Upper lobe of left lung (tissue), 6 donors: ENCODE measurements at regions not wholly inside any gene's neighbourhood (a gene's known extent, or its start where the extent isn't known, plus 50 kb on each side); places are given as distances from the start of the nearest gene placed in this dataset.

ENCODE experiments used
- ATAC-seq, 2 donors: fragments of 200-7000 bp; cut with Tn5 transposase; one replicate each; pipeline ENCODE4 v1.9.1; 2022; ENCODE audit warnings: mild to moderate bottlenecking in 2 of 2, moderate library complexity in 2 of 2; ENCODE audit not compliant: low FRiP score in 2 of 2
- DNase-seq, 2 donors: peaks; one replicate each; pipeline ENCODE4 v3.0.0-alpha.2; 2019 to 2020
- H3K27ac ChIP-seq, 4 donors: fragments of 200-600 bp; sonication (generic); one replicate each; pipeline ENCODE4 v1.5.1; 2016 to 2019
- H3K27me3 ChIP-seq, 4 donors: fragments of 200-600 bp; sonication (generic); one replicate each; pipeline ENCODE4 v1.5.1; 2017 to 2019
- H3K36me3 ChIP-seq, 4 donors: fragments of 200-600 bp; sonication (generic); one replicate each; pipeline ENCODE4 v1.5.1; 2016 to 2019
- H3K4me1 ChIP-seq, 4 donors: fragments of 200-600 bp; sonication (generic); one replicate each; pipeline ENCODE4 v1.5.1; 2018 to 2019
- H3K4me3 ChIP-seq, 4 donors: fragments of 200-600 bp; sonication (generic); one replicate each; pipeline ENCODE4 v1.5.1; 2017 to 2019; ENCODE audit warnings: mild to moderate bottlenecking in 2 of 4, moderate library complexity in 1 of 4
- H3K9me3 ChIP-seq, 4 donors: fragments of 200-600 bp; sonication (generic); one replicate each; pipeline ENCODE4 v1.5.1; 2018 to 2019
- CTCF ChIP-seq, 6 experiments: fragments of 450-650 bp in 4 of 6; fragments of 200-600 bp in 2 of 6; sonication (generic) in 2 of 6; IDR thresholded peaks; one replicate each; pipeline ENCODE4 v1.5.1; 2016 to 2019; ENCODE audit warnings: antibody characterized with exemption in 6 of 6
- EP300 ChIP-seq, 4 donors: sonication (generic); formaldehyde crosslinking; IDR thresholded peaks; one replicate each; pipeline ENCODE4 v1.5.1; 2017; ENCODE audit warnings: antibody characterized with exemption in 4 of 4, control low read depth in 2 of 4
- POLR2A ChIP-seq, 4 donors: fragments of 450-650 bp; IDR thresholded peaks; one replicate each; pipeline ENCODE4 v1.5.1; 2016 to 2017; ENCODE audit warnings: antibody characterized with exemption in 4 of 4, mild to moderate bottlenecking in 2 of 4
- POLR2AphosphoS5 ChIP-seq, 2 donors: sonication (generic); formaldehyde crosslinking; IDR thresholded peaks; one replicate each; pipeline ENCODE4 v1.5.1; 2017; ENCODE audit warnings: antibody characterized with exemption in 2 of 2
- WGBS, 2 donors: methylation state at CpG; one replicate each; pipeline ENCODE4 v1.1.5; 2017 to 2018; 5-methylcytosine and 5-hydroxymethylcytosine counted together
- donor health status: DM: no; HTN: no; CAD: no; lungs with moderate emphysema.
- donor health status: DM: no; HTN: yes; CAD: no; lungs with severe emphysema.

- 59 to 84% methylated on average over 3 of the region's 3 CpGs for WGBS, 2 donors
- ATAC-seq (no peak), DNase-seq (no peak)
- Histone ChIP-seq H3K27ac (no peak overlapping the region), H3K4me3 (no peak overlapping the region), H3K9me3 (no peaks in the 10 kb centered on the region), H3K27me3 (no peaks in the 10 kb centered on the region), H3K36me3 (no peaks in the 10 kb centered on the region), H3K4me1 (no peaks in the 10 kb centered on the region)
- peak in 1 of 2 donors; percentile 55 for TF ChIP-seq POLR2AphosphoS5 (IDR thresholded peaks at IDR 0.05)
- no peak for TF ChIP-seq POLR2A (IDR thresholded peaks at IDR 0.05)
- no peak for TF ChIP-seq CTCF (IDR thresholded peaks at IDR 0.05)
- no peak for TF ChIP-seq EP300 (IDR thresholded peaks at IDR 0.05)
These were observed 620.2 kb downstream of the PLPP3 start for GRCh38 chr1:55959136-55959548.

- TF ChIP-seq POLR2AphosphoS5 (IDR thresholded peaks at IDR 0.05), result no peak
- TF ChIP-seq EP300 (IDR thresholded peaks at IDR 0.05), result no peak
- TF ChIP-seq CTCF (IDR thresholded peaks at IDR 0.05), result no peak
- no peak for TF ChIP-seq POLR2A (IDR thresholded peaks at IDR 0.05)
- H3K4me1 ChIP-seq, result no peaks in the 10 kb centered on the region
- H3K27ac ChIP-seq, result no peak overlapping the region
- no peak for DNase-seq
- no peak overlapping the region for H3K4me3 ChIP-seq
- H3K27me3 ChIP-seq, result no peaks in the 10 kb centered on the region
- H3K9me3 ChIP-seq, result no peaks in the 10 kb centered on the region
- no peaks in the 10 kb centered on the region for H3K36me3 ChIP-seq
- ATAC-seq, result no peak
- 89% methylated on average over 2 of the region's 2 CpGs for WGBS, 2 donors
These were observed 620.9 kb downstream of the PLPP3 start for GRCh38 chr1:55958498-55958897.

- no peak for ATAC-seq
- Histone ChIP-seq H3K27ac (no peak overlapping the region), H3K4me1 (no peaks in the 10 kb centered on the region), H3K36me3 (no peaks in the 10 kb centered on the region), H3K9me3 (no peaks in the 10 kb centered on the region), H3K27me3 (no peaks in the 10 kb centered on the region), H3K4me3 (no peak overlapping the region)
- DNase-seq, result no peak
- TF ChIP-seq EP300 (IDR thresholded peaks at IDR 0.05) (no peak), POLR2A (IDR thresholded peaks at IDR 0.05) (no peak), CTCF (IDR thresholded peaks at IDR 0.05) (no peak), POLR2AphosphoS5 (IDR thresholded peaks at IDR 0.05) (no peak)
These were observed 622.1 kb downstream of the PLPP3 start for GRCh38 chr1:55957276-55957675.

GRCh38 chr1:55955016-55955621, 624.2 kb downstream of the PLPP3 start:
- H3K4me3 ChIP-seq, result no peak overlapping the region
- ATAC-seq, result no peak
- no peaks in the 10 kb centered on the region for H3K27me3 ChIP-seq
- H3K27ac ChIP-seq, result no peak overlapping the region
- H3K36me3 ChIP-seq, result no peaks in the 10 kb centered on the region
- no peak for DNase-seq
- no peaks in the 10 kb centered on the region for H3K9me3 ChIP-seq
- no peak for TF ChIP-seq CTCF (IDR thresholded peaks at IDR 0.05)
- TF ChIP-seq POLR2A (IDR thresholded peaks at IDR 0.05), result no peak
- no peak for TF ChIP-seq POLR2AphosphoS5 (IDR thresholded peaks at IDR 0.05)
- no peak for TF ChIP-seq EP300 (IDR thresholded peaks at IDR 0.05)
- whole genome bisulfite sequencing, 2 donors, result 73 to 84% methylated on average over 12 of the region's 12 CpGs
- no peaks in the 10 kb centered on the region for H3K4me1 ChIP-seq

- no peaks in the 10 kb centered on the region for H3K4me1 ChIP-seq
- WGBS, 2 donors, result 79 to 82% methylated on average over 3 of the region's 3 CpGs
- H3K36me3 ChIP-seq, result no peaks in the 10 kb centered on the region
- TF ChIP-seq POLR2AphosphoS5 (IDR thresholded peaks at IDR 0.05) (no peak), CTCF (IDR thresholded peaks at IDR 0.05) (no peak), EP300 (IDR thresholded peaks at IDR 0.05) (no peak), POLR2A (IDR thresholded peaks at IDR 0.05) (no peak)
- no peak overlapping the region for H3K4me3 ChIP-seq
- no peak for DNase-seq
- ATAC-seq, result no peak
- H3K9me3 ChIP-seq, result no peaks in the 10 kb centered on the region
- no peaks in the 10 kb centered on the region for H3K27me3 ChIP-seq
- H3K27ac ChIP-seq, result no peak overlapping the region
These were observed 628.1 kb downstream of the PLPP3 start for GRCh38 chr1:55951291-55951690.
